Upper lobe of left lung (tissue), 6 donors: ENCODE measurements at regions not wholly inside any gene's neighbourhood (a gene's known extent, or its start where the extent isn't known, plus 50 kb on each side); places are given as distances from the start of the nearest gene placed in this dataset.

Source experiments
- ATAC-seq, 2 donors: fragments of 200-7000 bp; cut with Tn5 transposase; one replicate each; pipeline ENCODE4 v1.9.1; 2022; ENCODE audit warnings: mild to moderate bottlenecking in 2 of 2, moderate library complexity in 2 of 2; ENCODE audit not compliant: low FRiP score in 2 of 2
- DNase-seq, 2 donors: peaks; one replicate each; pipeline ENCODE4 v3.0.0-alpha.2; 2019 to 2020
- H3K27ac ChIP-seq, 4 donors: fragments of 200-600 bp; sonication (generic); one replicate each; pipeline ENCODE4 v1.5.1; 2016 to 2019
- H3K27me3 ChIP-seq, 4 donors: fragments of 200-600 bp; sonication (generic); one replicate each; pipeline ENCODE4 v1.5.1; 2017 to 2019
- H3K36me3 ChIP-seq, 4 donors: fragments of 200-600 bp; sonication (generic); one replicate each; pipeline ENCODE4 v1.5.1; 2016 to 2019
- H3K4me1 ChIP-seq, 4 donors: fragments of 200-600 bp; sonication (generic); one replicate each; pipeline ENCODE4 v1.5.1; 2018 to 2019
- H3K4me3 ChIP-seq, 4 donors: fragments of 200-600 bp; sonication (generic); one replicate each; pipeline ENCODE4 v1.5.1; 2017 to 2019; ENCODE audit warnings: mild to moderate bottlenecking in 2 of 4, moderate library complexity in 1 of 4
- H3K9me3 ChIP-seq, 4 donors: fragments of 200-600 bp; sonication (generic); one replicate each; pipeline ENCODE4 v1.5.1; 2018 to 2019
- EP300 ChIP-seq, 4 donors: sonication (generic); formaldehyde crosslinking; IDR thresholded peaks; one replicate each; pipeline ENCODE4 v1.5.1; 2017; ENCODE audit warnings: antibody characterized with exemption in 4 of 4, control low read depth in 2 of 4
- POLR2A ChIP-seq, 4 donors: fragments of 450-650 bp; IDR thresholded peaks; one replicate each; pipeline ENCODE4 v1.5.1; 2016 to 2017; ENCODE audit warnings: antibody characterized with exemption in 4 of 4, mild to moderate bottlenecking in 2 of 4
- POLR2AphosphoS5 ChIP-seq, 2 donors: sonication (generic); formaldehyde crosslinking; IDR thresholded peaks; one replicate each; pipeline ENCODE4 v1.5.1; 2017; ENCODE audit warnings: antibody characterized with exemption in 2 of 2
- WGBS, 2 donors: methylation state at CpG; one replicate each; pipeline ENCODE4 v1.1.5; 2017 to 2018; 5-methylcytosine and 5-hydroxymethylcytosine counted together
- TF ChIP-seq, protein P1 (sequence below), 6 experiments: fragments of 450-650 bp in 4 of 6; fragments of 200-600 bp in 2 of 6; sonication (generic) in 2 of 6; IDR thresholded peaks; one replicate each; pipeline ENCODE4 v1.5.1; 2016 to 2019; ENCODE audit warnings: antibody characterized with exemption in 6 of 6
- donor health status: DM: no; HTN: no; CAD: no; lungs with moderate emphysema.
- donor health status: DM: no; HTN: yes; CAD: no; lungs with severe emphysema.

DNA sequence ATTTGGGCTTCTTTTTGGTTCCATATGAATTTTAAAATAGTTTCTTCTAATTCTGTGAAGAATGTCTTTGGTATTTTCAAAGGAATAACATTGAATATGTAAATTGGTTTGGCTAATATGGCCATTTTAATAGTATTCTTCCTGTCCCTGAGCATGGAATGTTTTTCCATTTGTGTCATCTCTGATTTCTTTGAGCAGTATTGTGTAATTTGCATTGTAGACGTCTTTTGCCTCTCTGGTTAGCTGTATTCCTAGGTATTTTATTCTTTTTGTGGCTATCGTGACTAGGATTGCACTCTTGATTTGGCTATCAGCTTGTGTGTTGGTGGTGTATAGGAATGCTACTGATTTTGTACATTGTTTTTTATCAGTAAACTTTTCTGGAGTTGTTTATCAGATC, 601.9 kb downstream of the SNAPC1 start:
- no peak for ATAC-seq
- Histone ChIP-seq H3K9me3 (no peaks in the 10 kb centered on the region), H3K4me1 (no peaks in the 10 kb centered on the region), H3K27me3 (no peaks in the 10 kb centered on the region), H3K36me3 (no peaks in the 10 kb centered on the region), H3K27ac (no peak overlapping the region), H3K4me3 (no peak overlapping the region)
- no peak for DNase-seq
- TF ChIP-seq POLR2A (IDR thresholded peaks at IDR 0.05) (no peak), POLR2AphosphoS5 (IDR thresholded peaks at IDR 0.05) (no peak), EP300 (IDR thresholded peaks at IDR 0.05) (no peak)
- TF ChIP-seq, protein P1, sequence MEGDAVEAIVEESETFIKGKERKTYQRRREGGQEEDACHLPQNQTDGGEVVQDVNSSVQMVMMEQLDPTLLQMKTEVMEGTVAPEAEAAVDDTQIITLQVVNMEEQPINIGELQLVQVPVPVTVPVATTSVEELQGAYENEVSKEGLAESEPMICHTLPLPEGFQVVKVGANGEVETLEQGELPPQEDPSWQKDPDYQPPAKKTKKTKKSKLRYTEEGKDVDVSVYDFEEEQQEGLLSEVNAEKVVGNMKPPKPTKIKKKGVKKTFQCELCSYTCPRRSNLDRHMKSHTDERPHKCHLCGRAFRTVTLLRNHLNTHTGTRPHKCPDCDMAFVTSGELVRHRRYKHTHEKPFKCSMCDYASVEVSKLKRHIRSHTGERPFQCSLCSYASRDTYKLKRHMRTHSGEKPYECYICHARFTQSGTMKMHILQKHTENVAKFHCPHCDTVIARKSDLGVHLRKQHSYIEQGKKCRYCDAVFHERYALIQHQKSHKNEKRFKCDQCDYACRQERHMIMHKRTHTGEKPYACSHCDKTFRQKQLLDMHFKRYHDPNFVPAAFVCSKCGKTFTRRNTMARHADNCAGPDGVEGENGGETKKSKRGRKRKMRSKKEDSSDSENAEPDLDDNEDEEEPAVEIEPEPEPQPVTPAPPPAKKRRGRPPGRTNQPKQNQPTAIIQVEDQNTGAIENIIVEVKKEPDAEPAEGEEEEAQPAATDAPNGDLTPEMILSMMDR (IDR thresholded peaks at IDR 0.05): no peak
- 59 to 69% methylated on average over 2 of the region's 2 CpGs for WGBS, 2 donors

DNA sequence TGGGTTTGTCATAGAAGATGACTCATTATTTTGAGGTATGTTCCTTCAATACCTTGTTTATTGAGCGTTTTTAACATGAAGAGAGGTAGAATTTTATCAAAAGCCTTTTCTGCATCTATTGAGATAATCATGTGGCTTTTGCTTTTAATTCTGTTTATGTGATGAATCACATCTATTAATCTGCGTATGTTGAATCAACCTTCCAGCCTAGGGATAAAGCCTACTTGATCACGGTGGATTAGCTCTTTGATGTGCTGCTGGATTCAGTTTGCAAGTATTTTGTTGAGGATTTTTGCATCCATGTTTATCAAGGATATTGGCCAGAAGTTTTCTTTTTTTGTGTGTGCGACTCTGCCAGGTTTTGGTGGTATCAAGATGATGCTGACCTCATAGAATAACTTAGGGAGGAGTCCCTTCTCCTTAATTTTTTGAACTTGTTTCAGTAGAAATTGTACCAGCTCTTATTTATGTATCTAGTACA, 602.6 kb downstream of the SNAPC1 start:
- 62 to 73% methylated on average over 4 of the region's 4 CpGs for WGBS, 2 donors
- TF ChIP-seq, protein P1 (IDR thresholded peaks at IDR 0.05): no peak
- no peak for TF ChIP-seq POLR2A (IDR thresholded peaks at IDR 0.05)
- no peak for TF ChIP-seq EP300 (IDR thresholded peaks at IDR 0.05)
- Histone ChIP-seq H3K27me3 (no peaks in the 10 kb centered on the region), H3K4me1 (no peaks in the 10 kb centered on the region), H3K27ac (no peak overlapping the region), H3K4me3 (no peak overlapping the region), H3K36me3 (no peaks in the 10 kb centered on the region), H3K9me3 (no peaks in the 10 kb centered on the region)
- no peak for DNase-seq
- no peak for ATAC-seq

DNA sequence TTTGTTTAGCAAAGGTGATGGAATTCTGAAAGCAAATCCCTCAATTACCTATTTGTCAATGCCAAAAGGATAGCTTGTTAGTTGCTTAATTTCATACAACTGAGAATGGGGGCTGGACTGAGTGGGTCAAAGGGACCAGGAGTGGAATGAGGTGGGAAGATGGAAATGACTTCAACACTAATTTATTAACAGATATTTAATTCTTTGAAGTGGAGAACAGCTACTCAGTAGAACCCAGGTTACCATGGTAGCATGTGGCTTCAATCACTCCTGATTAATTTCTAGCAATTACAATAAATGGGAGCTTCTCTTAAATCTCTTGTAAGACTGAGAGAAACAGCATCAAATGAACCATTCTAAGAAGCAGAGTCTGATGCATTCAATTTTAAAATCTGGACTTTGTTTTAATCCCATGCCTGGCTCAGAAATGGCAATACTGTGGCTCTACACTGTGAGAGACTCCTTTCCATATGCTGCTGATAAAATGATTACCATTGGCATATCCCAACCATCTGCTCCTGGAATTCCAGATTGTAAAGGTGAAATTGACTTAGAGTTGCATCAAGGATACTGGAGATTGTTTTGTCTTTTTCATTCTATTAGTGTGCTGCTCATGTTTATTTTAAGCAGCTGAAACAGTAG, 607.8 kb downstream of the SNAPC1 start:
- H3K27me3 ChIP-seq: no peaks in the 10 kb centered on the region

DNA sequence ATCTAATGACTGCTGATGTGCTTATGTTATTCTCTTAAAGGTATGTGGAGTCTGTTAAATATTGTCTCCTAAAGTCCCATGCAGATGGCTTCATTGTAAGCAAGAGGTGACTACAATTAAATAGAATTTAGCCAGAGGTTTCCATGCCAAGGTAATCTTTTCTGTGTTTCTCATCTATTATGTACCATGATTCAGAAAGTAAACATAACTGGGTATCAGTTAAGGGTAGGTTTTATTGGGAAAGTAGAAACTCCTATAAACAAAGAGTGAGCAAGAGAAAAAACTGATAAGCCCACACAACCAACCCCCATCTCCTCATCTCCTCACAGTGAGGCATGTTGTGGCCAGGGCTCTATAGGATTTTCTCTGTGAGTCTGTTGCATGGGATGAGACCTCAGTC, 611.7 kb downstream of the SNAPC1 start:
- DNase-seq (no peak), ATAC-seq (no peak)
- Histone ChIP-seq H3K9me3 (no peaks in the 10 kb centered on the region), H3K4me3 (no peak overlapping the region), H3K27ac (no peak overlapping the region), H3K36me3 (no peaks in the 10 kb centered on the region), H3K4me1 (no peaks in the 10 kb centered on the region), H3K27me3 (no peaks in the 10 kb centered on the region)
- no peak for TF ChIP-seq EP300 (IDR thresholded peaks at IDR 0.05)
- no peak for TF ChIP-seq POLR2AphosphoS5 (IDR thresholded peaks at IDR 0.05)
- no peak for TF ChIP-seq POLR2A (IDR thresholded peaks at IDR 0.05)
- TF ChIP-seq, protein P1 (IDR thresholded peaks at IDR 0.05): no peak

More for the DNA sequence above, 607.8 kb downstream of the SNAPC1 start:
- Histone ChIP-seq H3K4me1 (no peaks in the 10 kb centered on the region), H3K9me3 (no peaks in the 10 kb centered on the region), H3K4me3 (no peak overlapping the region), H3K36me3 (no peaks in the 10 kb centered on the region), H3K27ac (no peak overlapping the region)
- DNase-seq (no peak), ATAC-seq (no peak)
- no peak for TF ChIP-seq POLR2AphosphoS5 (IDR thresholded peaks at IDR 0.05)
- TF ChIP-seq, protein P1 (IDR thresholded peaks at IDR 0.05): no peak
- TF ChIP-seq POLR2A (IDR thresholded peaks at IDR 0.05): no peak
- TF ChIP-seq EP300 (IDR thresholded peaks at IDR 0.05): no peak

DNA sequence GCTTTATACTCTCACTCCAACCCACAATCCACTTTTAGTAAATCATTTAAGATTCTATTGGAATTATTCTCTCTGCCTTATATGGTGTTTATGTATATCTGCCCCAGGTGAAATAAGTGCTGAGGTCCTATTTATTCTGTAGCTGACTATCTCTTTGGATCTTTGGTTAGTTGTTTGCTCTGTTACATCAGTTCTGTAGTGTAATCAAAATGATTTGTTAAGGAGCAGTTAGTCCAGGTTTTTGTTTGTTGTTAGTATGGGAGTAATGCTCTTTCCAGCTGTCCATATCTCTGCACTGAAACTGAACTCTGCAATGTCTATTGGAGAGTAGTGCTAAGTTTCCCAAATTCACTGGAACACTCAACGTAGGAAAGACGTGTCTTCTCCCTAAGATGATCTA, 615.8 kb downstream of the SNAPC1 start:
- WGBS, 2 donors: 79% methylated on average over 2 of the region's 2 CpGs
- Histone ChIP-seq H3K9me3 (no peaks in the 10 kb centered on the region), H3K4me3 (no peak overlapping the region), H3K4me1 (no peaks in the 10 kb centered on the region), H3K27ac (no peak overlapping the region), H3K27me3 (no peaks in the 10 kb centered on the region), H3K36me3 (no peaks in the 10 kb centered on the region)
- no peak for ATAC-seq
- no peak for TF ChIP-seq POLR2A (IDR thresholded peaks at IDR 0.05)
- no peak for TF ChIP-seq POLR2AphosphoS5 (IDR thresholded peaks at IDR 0.05)
- no peak for TF ChIP-seq EP300 (IDR thresholded peaks at IDR 0.05)
- TF ChIP-seq, protein P1 (IDR thresholded peaks at IDR 0.05): no peak
- no peak for DNase-seq
